Tibial nerve (tissue), 4 donors: ENCODE measurements at regions not wholly inside any gene's neighbourhood (a gene's known extent, or its start where the extent isn't known, plus 50 kb on each side); places are given as distances from the start of the nearest gene placed in this dataset.
A peak's percentile ranks its signal among the peaks of the same experiment; 100 is the strongest.

Experiments used
- DNase-seq, 2 donors: peaks; one replicate each; pipeline ENCODE4 v3.0.0-alpha.2; 2019; ENCODE audit warnings: low spot score in 2 of 2
- H3K27ac ChIP-seq, 4 donors: fragments of 200-600 bp; sonication (generic) in 3 of 4; one replicate each; pipeline ENCODE4 v1.5.1; 2017 to 2019; ENCODE audit warnings: mild to moderate bottlenecking in 1 of 4
- H3K27me3 ChIP-seq, 2 donors: fragments of 200-600 bp; sonication (generic) in 1 of 2; one replicate each; pipeline versions ENCODE4 v1.5.1 to v1.6.0; 2017 to 2019
- H3K36me3 ChIP-seq, 3 donors: fragments of 200-600 bp; sonication (generic); one replicate each; pipeline ENCODE4 v1.5.1; 2018 to 2019
- H3K4me1 ChIP-seq, 4 donors: fragments of 200-600 bp; sonication (generic) in 3 of 4; one replicate each; pipeline ENCODE4 v1.5.1; 2017 to 2019
- H3K4me3 ChIP-seq, 4 donors: fragments of 200-600 bp; sonication (generic) in 3 of 4; one replicate each; pipeline ENCODE4 v1.5.1; 2017 to 2019; ENCODE audit warnings: mild to moderate bottlenecking in 1 of 4, moderate library complexity in 1 of 4
- H3K9me3 ChIP-seq, 4 donors: fragments of 200-600 bp; sonication (generic) in 3 of 4; one replicate each; pipeline ENCODE4 v1.5.1; 2017 to 2019
- CTCF ChIP-seq, 5 experiments: fragments of 200-600 bp in 3 of 5; fragments of 450-650 bp in 2 of 5; sonication (generic) in 3 of 5; IDR thresholded peaks; one replicate each; pipeline ENCODE4 v1.5.1; 2016 to 2019; ENCODE audit warnings: antibody characterized with exemption in 5 of 5, mild to moderate bottlenecking in 3 of 5, moderate library complexity in 2 of 5
- EP300 ChIP-seq, 2 donors: sonication (generic); formaldehyde crosslinking; IDR thresholded peaks; one replicate each; pipeline ENCODE4 v1.6.1; 2017; ENCODE audit warnings: antibody characterized with exemption in 2 of 2, mild to moderate bottlenecking in 1 of 2
- POLR2A ChIP-seq, 2 donors: fragments of 450-650 bp; IDR thresholded peaks; one replicate each; pipeline ENCODE4 v1.6.1; 2017; ENCODE audit warnings: antibody characterized with exemption in 2 of 2, mild to moderate bottlenecking in 2 of 2, moderate library complexity in 2 of 2
- WGBS, 2 donors: methylation state at CpG; one replicate each; pipeline ENCODE4 v1.1.5; 2018; 5-methylcytosine and 5-hydroxymethylcytosine counted together

- no peak for DNase-seq
- 19 to 21% methylated on average over 3 of the region's 3 CpGs for WGBS, 2 donors
- peaks cover 0 to 9% (median 0%) of the 10 kb centered on the region in 4 donors for H3K4me1 ChIP-seq
- no peaks in the 10 kb centered on the region for H3K27me3 ChIP-seq
- no peaks in the 10 kb centered on the region for H3K36me3 ChIP-seq
- no peaks in the 10 kb centered on the region for H3K9me3 ChIP-seq
- no peak overlapping the region for H3K27ac ChIP-seq
- TF ChIP-seq EP300 (IDR thresholded peaks at IDR 0.05), result no peak
- TF ChIP-seq POLR2A (IDR thresholded peaks at IDR 0.05), result no peak
- TF ChIP-seq CTCF (IDR thresholded peaks at IDR 0.05), result no peak
- no peak overlapping the region for H3K4me3 ChIP-seq
Measured at GRCh38 chr11:101727451-101727850, 143.6 kb upstream of the TRPC6 start.

DNA sequence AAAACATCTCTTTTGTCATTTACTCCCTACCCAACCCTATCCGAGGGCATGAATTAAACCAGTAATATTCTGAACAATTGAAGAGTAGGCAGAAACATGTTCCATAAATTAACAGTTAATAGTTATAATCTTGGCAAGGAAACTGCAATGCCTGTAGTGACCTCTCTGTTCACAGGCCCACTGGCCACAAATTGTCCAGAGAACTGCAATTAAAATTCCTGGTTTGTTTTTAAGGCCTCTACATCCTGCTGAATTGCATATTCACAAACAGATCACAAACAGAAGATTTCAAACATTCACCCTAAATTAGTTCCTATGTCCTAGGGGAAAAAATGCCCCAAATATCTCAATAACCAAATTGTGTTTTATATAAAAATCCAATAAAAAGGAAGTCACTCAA, 143.2 kb upstream of the TRPC6 start:
- H3K27me3 ChIP-seq, result no peaks in the 10 kb centered on the region
- H3K4me3 ChIP-seq, result no peak overlapping the region
- DNase-seq, result no peak
- peak overlapping the region in 1 of 4 donors; percentile 45 for H3K27ac ChIP-seq
- no peaks in the 10 kb centered on the region for H3K36me3 ChIP-seq
- H3K9me3 ChIP-seq, result no peaks in the 10 kb centered on the region
- peaks cover 0 to 9% (median 0%) of the 10 kb centered on the region in 4 donors for H3K4me1 ChIP-seq
- WGBS, 2 donors, result 5 to 21% methylated on average over 1 of the region's 1 CpG
- TF ChIP-seq EP300 (IDR thresholded peaks at IDR 0.05) (no peak), CTCF (IDR thresholded peaks at IDR 0.05) (no peak), POLR2A (IDR thresholded peaks at IDR 0.05) (no peak)

- Histone ChIP-seq H3K27ac (no peak overlapping the region), H3K27me3 (no peaks in the 10 kb centered on the region), H3K4me1 (peaks cover 0 to 9% (median 0%) of the 10 kb centered on the region in 4 donors), H3K4me3 (no peak overlapping the region), H3K36me3 (no peaks in the 10 kb centered on the region), H3K9me3 (no peaks in the 10 kb centered on the region)
- 89 to 92% methylated on average over 1 of the region's 1 CpG for WGBS, 2 donors
- TF ChIP-seq EP300 (IDR thresholded peaks at IDR 0.05) (no peak), CTCF (IDR thresholded peaks at IDR 0.05) (no peak), POLR2A (IDR thresholded peaks at IDR 0.05) (no peak)
- no peak for DNase-seq
Measured at GRCh38 chr11:101723371-101723770, 139.6 kb upstream of the TRPC6 start.

DNA sequence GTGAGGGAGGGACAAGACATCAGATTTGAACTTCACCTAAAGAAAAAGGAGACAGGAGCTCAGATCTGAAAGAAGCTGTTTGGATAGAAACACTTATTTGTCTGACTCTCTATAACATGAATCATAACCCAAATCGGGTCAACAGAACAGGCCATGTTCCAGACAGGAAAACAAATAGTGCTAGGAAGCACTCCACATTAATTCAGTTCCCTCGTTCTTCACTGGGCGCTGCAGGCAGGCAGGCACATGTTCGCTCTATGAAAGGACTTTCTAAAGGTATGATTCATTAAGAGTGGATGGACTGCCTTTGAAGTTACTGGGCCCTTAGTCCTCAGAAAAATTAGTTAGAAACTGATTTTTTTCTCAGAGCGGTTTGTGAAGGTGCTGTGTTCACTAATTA, 137.5 kb upstream of the TRPC6 start:
- no peaks in the 10 kb centered on the region for H3K9me3 ChIP-seq
- no peak for TF ChIP-seq EP300 (IDR thresholded peaks at IDR 0.05)
- no peak for TF ChIP-seq CTCF (IDR thresholded peaks at IDR 0.05)
- no peak for TF ChIP-seq POLR2A (IDR thresholded peaks at IDR 0.05)
- DNase-seq, result no peak
- no peaks in the 10 kb centered on the region for H3K36me3 ChIP-seq
- H3K27ac ChIP-seq, result no peak overlapping the region
- 83% methylated on average over 5 of the region's 5 CpGs for WGBS, 2 donors
- H3K27me3 ChIP-seq, result no peaks in the 10 kb centered on the region
- no peaks in the 10 kb centered on the region for H3K4me1 ChIP-seq
- no peak overlapping the region for H3K4me3 ChIP-seq

GRCh38 chr11:101718402-101718801, 134.6 kb upstream of the TRPC6 start:
- H3K27me3 ChIP-seq, result no peaks in the 10 kb centered on the region
- 52 to 56% methylated on average over 4 of the region's 4 CpGs for WGBS, 2 donors
- TF ChIP-seq EP300 (IDR thresholded peaks at IDR 0.05) (no peak), POLR2A (IDR thresholded peaks at IDR 0.05) (no peak), CTCF (IDR thresholded peaks at IDR 0.05) (no peak)

More at GRCh38 chr11:101718402-101718801, 134.6 kb upstream of the TRPC6 start:
- Histone ChIP-seq H3K27ac (no peak overlapping the region), H3K4me3 (no peak overlapping the region), H3K9me3 (no peaks in the 10 kb centered on the region), H3K4me1 (no peaks in the 10 kb centered on the region), H3K36me3 (no peaks in the 10 kb centered on the region)
- DNase-seq, result no peak
